GM19467 (cell line): ENCODE measurements at regions not wholly inside any gene's neighbourhood (a gene's known extent, or its start where the extent isn't known, plus 50 kb on each side); places are given as distances from the start of the nearest gene placed in this dataset.
"Not testable (repeated sequence)": the region's sequence is repeated elsewhere in the genome, so short reads cannot be mapped to it uniquely, and the experiment has no call there.

ENCODE experiments used
- ATAC-seq: cut with Tn5 transposase; IDR thresholded peaks from one replicate; pipeline ENCODE4 v1.9.1; 2021; ENCODE audit warnings: mild to moderate bottlenecking, moderate library complexity; ENCODE audit not compliant: unreplicated experiment

DNA sequence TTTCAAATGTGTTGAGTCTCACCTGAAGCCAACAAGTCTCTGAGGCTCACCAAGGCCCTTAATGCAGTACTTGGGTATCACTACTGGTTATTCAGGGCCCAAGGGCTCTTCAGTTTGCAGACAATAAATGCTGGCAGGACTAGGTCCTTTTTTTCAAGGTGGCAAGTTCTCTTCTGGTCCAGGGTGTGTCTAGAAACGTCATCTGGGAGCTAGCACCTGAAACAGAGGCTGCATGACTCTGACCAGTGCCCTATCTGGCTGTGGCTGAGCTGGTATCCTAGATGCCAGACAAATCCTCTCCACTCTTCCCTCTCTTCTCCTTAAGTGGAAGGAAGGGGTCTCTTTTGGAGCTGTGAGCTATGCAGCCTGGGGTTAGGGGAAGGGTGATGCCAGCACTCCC, 276.8 kb downstream of the PYDC2 start:
- no peak for ATAC-seq

DNA sequence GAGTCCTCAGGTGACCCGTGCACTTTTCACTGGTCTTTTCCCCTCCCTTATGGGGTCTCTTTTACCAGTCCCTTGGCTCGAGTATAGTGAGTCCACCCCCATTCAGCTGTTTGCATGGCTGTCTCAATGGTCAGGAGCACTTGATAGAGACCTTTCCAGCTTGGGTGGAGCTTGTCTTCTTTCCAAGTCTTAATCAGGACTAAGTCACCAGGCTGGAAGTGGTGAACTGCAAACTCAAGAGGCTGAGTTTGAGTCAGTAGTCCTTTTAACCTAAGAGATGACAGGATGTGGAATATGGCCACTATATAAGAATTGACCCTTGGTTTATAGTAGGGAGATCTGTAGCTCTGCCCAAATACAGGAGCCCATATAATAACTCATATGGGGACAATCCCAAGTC, 279.7 kb downstream of the PYDC2 start:
- no peak for ATAC-seq

DNA sequence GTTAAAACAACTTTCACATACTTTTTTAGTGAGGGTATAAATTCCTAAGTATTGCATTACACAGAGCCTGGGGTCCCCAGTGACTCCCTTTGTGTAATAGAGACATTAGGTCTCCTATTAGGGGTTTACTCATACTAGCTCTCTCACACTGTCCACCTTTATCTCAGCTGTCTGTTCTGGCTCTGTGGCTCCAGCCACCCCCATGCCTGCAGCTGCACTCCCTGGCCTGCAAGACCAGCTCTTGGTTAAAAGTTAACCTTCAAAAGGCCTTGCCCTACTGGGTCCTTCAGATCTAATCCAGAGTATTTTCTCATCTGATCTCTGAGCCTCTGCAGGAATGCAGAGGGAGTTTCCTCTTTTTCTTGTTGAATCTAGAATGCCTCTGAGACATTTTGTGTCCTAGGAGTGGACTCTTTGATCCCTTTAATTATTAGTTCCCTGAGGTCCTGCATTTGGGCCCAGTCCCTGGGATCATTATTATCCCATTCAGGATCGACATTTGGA, 280.9 kb downstream of the PYDC2 start:
- not testable (repeated sequence) for ATAC-seq

DNA sequence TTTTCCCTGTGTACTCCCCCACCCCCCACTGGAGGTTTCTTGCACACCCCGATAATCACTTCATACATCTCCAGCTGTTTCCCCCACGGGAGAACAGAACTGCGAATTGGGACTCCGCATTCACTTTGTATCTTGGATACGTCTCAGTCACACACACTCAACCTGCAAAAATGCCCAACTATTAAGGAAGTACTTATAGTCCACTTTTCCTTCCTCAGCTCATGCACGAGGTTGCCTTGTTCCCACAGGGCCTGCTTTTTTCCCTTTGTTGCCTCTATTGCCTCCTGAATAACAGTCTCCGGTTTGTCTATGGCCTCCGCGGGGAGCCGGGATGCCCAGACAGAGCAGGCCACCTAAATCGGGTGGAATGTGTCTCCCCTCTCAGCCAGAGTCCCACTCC, 282.3 kb downstream of the PYDC2 start:
- ATAC-seq: no peak

- no peak for ATAC-seq
Measured at GRCh38 chr3:191750618-191751017, 289.7 kb downstream of the PYDC2 start.

GRCh38 chr3:191753196-191753595, 292.2 kb downstream of the PYDC2 start:
- ATAC-seq: no peak

GRCh38 chr3:191761906-191762305, 300.9 kb downstream of the PYDC2 start:
- no peak for ATAC-seq

GRCh38 chr3:191762323-191762960, 301.5 kb downstream of the PYDC2 start:
- no peak for ATAC-seq

- no peak for ATAC-seq
Measured at GRCh38 chr3:191768421-191768820, 307.5 kb downstream of the PYDC2 start.

DNA sequence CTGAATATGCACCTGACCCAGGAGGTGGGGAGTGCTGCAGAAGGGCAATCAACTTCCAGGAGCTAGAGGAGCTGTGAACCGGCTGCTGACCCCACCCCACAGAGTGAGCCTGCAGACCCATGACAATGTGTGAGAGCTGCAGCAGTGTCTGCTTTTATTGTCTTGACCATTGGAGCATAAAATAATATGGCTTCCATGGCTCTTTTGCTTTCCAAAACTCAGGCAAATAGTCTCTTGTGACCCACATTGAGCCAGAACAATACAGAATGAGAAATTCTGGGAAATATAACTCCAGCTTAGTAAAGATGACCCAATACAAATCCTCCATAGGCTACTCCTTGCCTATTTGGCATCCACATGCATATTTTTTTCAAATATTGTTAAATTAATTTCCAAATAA, 309.6 kb downstream of the PYDC2 start:
- no peak for ATAC-seq

- ATAC-seq: no peak
Measured at GRCh38 chr3:191774485-191774884, 313.5 kb downstream of the PYDC2 start.

DNA sequence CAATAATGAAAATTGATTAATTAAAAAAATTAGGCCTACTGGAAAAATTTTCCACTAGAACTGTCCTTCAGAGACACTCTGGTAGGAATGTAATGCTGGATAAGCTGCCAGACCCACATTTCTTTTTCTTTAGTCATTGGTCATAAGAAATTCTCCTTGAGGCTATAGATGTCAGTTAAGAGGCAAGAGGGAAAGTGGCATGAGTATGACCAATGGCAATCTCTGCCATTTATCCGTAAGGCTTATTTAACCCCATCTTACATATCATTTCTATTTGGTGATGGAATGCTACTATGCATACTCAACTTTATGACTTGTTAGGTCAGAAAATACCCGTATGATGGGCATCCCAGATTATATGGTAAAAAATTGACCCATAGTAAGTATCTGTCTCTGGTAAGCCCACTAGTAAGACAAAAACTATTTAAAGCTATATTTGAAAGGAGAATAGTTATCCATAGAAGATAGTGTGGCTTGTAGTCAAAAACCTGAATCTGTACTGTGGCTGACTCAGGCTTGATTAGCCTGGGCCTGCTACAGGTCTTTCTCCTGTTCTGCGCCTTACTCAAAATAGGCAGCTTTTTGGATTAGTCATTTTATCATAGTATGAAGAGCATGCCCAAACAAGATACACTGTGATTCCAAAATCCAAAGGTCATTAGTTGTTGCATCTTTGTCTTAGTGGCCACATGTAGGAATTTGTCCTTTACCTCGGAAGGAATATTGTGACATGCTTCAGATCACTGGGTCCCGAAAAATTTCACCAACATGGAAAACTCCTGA, 314.7 kb downstream of the PYDC2 start:
- ATAC-seq: no peak

- ATAC-seq: no peak
Measured at GRCh38 chr3:191781044-191781443, 320.1 kb downstream of the PYDC2 start.

GRCh38 chr3:191783024-191783423, 322.1 kb downstream of the PYDC2 start:
- no peak for ATAC-seq

DNA sequence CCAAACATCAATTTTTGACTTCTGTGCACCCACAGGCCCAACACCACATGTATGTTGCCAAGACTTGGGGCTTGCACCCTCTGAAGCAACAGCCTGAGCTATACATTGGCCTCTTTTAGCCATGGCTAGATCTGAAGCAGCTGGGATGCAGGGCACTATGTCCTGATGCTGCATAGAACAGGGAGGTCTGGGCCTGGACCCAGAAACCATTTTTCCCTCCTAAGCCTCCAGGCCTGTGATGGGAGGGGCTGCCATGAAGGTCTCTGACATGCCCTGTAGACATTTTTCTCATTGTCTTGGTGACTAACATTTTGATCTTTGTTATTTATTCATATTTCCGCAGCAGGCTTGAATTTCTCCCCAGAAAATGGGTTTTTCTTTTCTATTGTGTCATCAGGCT, 330.0 kb downstream of the PYDC2 start:
- no peak for ATAC-seq

- ATAC-seq: no peak
Measured at GRCh38 chr3:191792580-191792979, 331.6 kb downstream of the PYDC2 start.

- ATAC-seq: no peak
Measured at GRCh38 chr3:191795196-191795595, 334.2 kb downstream of the PYDC2 start.

- no peak for ATAC-seq
Measured at GRCh38 chr3:191797271-191797670, 336.3 kb downstream of the PYDC2 start.

DNA sequence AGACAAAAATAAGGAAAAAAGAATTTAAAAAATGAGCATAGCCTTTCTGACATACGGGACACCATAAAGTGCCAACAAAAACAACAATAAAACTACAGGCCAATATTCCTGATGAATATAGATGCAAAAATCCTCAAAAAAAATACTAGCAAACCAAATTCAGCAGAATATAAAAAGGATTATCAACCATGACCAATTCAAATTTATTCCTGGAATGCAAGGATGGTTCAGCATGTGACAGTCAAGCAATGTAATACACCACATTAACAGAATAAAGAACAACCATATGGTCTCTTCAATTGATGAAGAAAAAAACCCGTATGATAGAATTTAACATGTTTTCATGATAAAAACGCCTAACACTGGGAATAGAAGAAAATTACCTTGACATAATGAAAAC, 341.7 kb downstream of the PYDC2 start:
- ATAC-seq: no peak

- ATAC-seq: no peak
Measured at GRCh38 chr3:191804935-191805334, 344.0 kb downstream of the PYDC2 start.

DNA sequence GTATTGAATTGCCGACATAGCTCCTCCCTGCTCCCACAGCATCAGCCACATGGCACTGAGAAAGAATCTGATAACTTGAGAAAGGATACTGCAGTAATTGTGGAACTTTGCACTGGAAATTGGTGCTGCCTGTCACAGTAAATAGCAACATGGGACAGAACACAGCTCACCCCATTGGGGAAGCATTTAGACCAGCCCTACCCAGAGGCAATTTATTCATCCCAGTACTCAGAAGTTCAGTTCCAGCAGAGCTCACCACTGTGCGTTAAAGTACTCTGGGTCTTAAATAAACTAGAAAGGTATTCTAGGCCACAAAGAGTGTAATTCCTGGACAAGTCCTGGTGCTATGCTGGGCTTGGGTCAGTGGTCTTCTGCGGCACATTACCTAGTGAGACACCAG, 347.1 kb downstream of the PYDC2 start:
- ATAC-seq: no peak

- ATAC-seq: no peak
Measured at GRCh38 chr3:191809326-191809949, 348.5 kb downstream of the PYDC2 start.
